ENCODE measurements at regions not wholly inside any gene's neighbourhood (a gene's known extent, or its start where the extent isn't known, plus 50 kb on each side); places are given as distances from the start of the nearest gene placed in this dataset.

DNA sequence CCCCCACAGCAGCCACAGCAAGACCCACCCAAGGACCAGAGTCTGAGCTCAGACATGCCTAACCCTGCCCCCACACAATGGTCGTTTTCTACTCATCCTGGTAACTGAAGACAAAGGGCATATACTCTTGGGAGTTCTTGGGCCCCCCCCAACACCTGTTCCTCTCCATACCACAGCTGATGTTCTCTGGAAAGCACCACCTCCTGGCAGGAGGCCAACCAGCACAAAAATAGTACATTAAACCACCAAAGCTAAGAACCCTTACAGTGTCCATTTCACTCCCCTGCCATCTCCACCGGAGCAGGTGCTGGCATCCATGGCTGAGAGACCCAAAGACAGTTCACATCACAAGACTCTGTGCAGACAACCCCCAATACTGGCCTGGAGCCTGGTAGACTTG is 80.6 kb upstream of the DAAM1 start:
- dilution Hi-C loops (cut with MboI; ENCODE audit: extremely low pct_ligation_motif_present, low sequenced_read_pairs) = no loop called here
- Histone ChIP-seq H3K4me2 (ENCODE audit: control insufficient read depth, extremely low read depth, insufficient read depth, low read depth, low read length) (no peak overlapping the region), H3K9ac (ENCODE audit: control insufficient read depth, extremely low read depth, insufficient read depth, low read length) (no peak overlapping the region), H3K4me1 (ENCODE audit: control insufficient read depth, extremely low read depth, insufficient read depth, low read length) (no peaks in the 10 kb centered on the region), H2AFZ (ENCODE audit: control insufficient read depth, low read length) (no peak overlapping the region), H3K9me3 (ENCODE audit: control insufficient read depth, low read depth, low read length) (no peaks in the 10 kb centered on the region), H3K27ac (ENCODE audit: control insufficient read depth, insufficient read depth, low read length) (no peak overlapping the region), H3K9me1 (ENCODE audit: control insufficient read depth, extremely low read depth, insufficient read depth, low read length) (no peaks in the 10 kb centered on the region), H4K20me1 (ENCODE audit: control insufficient read depth, extremely low read depth, insufficient read depth, low read length) (no peaks in the 10 kb centered on the region), H3K36me3 (ENCODE audit: control insufficient read depth in 2 of 2, extremely low read depth in 1 of 2, insufficient read depth in 2 of 2, low read length in 2 of 2) (no peaks in the 10 kb centered on the region), H3K4me3 (ENCODE audit: control insufficient read depth in 2 of 3, extremely low read depth in 1 of 3, insufficient read depth in 2 of 3, low read depth in 1 of 3, low read length in 3 of 3) (no peak overlapping the region), H3K79me2 (ENCODE audit: control insufficient read depth, insufficient read depth, low read length) (no peaks in the 10 kb centered on the region), H3K27me3 (ENCODE audit: control insufficient read depth, extremely low read depth, insufficient read depth, low read length) (no peaks in the 10 kb centered on the region)
- TF ChIP-seq EZH2 (IDR thresholded peaks at IDR 0.05; ENCODE audit: low read length) = no peak
- TF ChIP-seq, protein P1, sequence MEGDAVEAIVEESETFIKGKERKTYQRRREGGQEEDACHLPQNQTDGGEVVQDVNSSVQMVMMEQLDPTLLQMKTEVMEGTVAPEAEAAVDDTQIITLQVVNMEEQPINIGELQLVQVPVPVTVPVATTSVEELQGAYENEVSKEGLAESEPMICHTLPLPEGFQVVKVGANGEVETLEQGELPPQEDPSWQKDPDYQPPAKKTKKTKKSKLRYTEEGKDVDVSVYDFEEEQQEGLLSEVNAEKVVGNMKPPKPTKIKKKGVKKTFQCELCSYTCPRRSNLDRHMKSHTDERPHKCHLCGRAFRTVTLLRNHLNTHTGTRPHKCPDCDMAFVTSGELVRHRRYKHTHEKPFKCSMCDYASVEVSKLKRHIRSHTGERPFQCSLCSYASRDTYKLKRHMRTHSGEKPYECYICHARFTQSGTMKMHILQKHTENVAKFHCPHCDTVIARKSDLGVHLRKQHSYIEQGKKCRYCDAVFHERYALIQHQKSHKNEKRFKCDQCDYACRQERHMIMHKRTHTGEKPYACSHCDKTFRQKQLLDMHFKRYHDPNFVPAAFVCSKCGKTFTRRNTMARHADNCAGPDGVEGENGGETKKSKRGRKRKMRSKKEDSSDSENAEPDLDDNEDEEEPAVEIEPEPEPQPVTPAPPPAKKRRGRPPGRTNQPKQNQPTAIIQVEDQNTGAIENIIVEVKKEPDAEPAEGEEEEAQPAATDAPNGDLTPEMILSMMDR (optimal IDR thresholded peaks at IDR 0.05 in 1 of 3, IDR thresholded peaks at IDR 0.05 in 1 of 3, conservative IDR thresholded peaks at IDR 0.05 in 1 of 3; ENCODE audit: extremely low read depth in 1 of 3, insufficient read depth in 2 of 3, low read length in 3 of 3) = no peak
- DNase-seq (ENCODE audit: low read depth, low spot score) (no peak), FAIRE-seq (no peak)

DNA sequence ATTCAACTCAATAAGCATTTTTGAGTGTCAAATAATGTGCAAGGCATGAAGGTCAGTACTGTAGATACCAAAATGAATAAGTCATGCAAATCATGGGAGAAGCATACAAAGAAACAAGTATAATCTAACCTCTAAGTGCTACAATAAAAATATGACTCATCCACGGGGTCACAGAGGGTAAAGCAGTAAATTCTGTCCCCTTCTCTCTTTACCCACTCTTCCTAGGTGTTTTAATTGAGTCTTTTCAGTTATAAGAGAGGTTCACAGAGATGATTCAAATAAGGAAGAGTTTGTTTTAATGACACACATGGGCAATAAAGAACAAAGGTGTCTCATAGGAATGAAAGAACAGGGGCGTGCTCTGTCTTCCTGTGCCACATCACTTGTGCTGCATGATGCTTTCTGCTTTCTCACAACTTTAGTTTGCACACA is 71.5 kb upstream of the DAAM1 start:
- Histone ChIP-seq H4K20me1 (ENCODE audit: control insufficient read depth, extremely low read depth, insufficient read depth, low read length) (no peaks in the 10 kb centered on the region), H2AFZ (ENCODE audit: control insufficient read depth, low read length) (no peak overlapping the region), H3K9ac (ENCODE audit: control insufficient read depth, extremely low read depth, insufficient read depth, low read length) (no peak overlapping the region), H3K27me3 (ENCODE audit: control insufficient read depth, extremely low read depth, insufficient read depth, low read length) (no peaks in the 10 kb centered on the region), H3K4me2 (ENCODE audit: control insufficient read depth, extremely low read depth, insufficient read depth, low read depth, low read length) (no peak overlapping the region), H3K4me1 (ENCODE audit: control insufficient read depth, extremely low read depth, insufficient read depth, low read length) (no peaks in the 10 kb centered on the region), H3K9me1 (ENCODE audit: control insufficient read depth, extremely low read depth, insufficient read depth, low read length) (no peaks in the 10 kb centered on the region), H3K4me3 (ENCODE audit: control insufficient read depth in 2 of 3, extremely low read depth in 1 of 3, insufficient read depth in 2 of 3, low read depth in 1 of 3, low read length in 3 of 3) (no peak overlapping the region), H3K27ac (ENCODE audit: control insufficient read depth, insufficient read depth, low read length) (no peak overlapping the region), H3K9me3 (ENCODE audit: control insufficient read depth, low read depth, low read length) (no peaks in the 10 kb centered on the region), H3K79me2 (ENCODE audit: control insufficient read depth, insufficient read depth, low read length) (no peaks in the 10 kb centered on the region), H3K36me3 (ENCODE audit: control insufficient read depth in 2 of 2, extremely low read depth in 1 of 2, insufficient read depth in 2 of 2, low read length in 2 of 2) (no peaks in the 10 kb centered on the region)
- DNase-seq (ENCODE audit: low read depth, low spot score) = no peak
- no peak for TF ChIP-seq EZH2 (IDR thresholded peaks at IDR 0.05; ENCODE audit: low read length)
- TF ChIP-seq, protein P1 (optimal IDR thresholded peaks at IDR 0.05 in 1 of 3, IDR thresholded peaks at IDR 0.05 in 1 of 3, conservative IDR thresholded peaks at IDR 0.05 in 1 of 3; ENCODE audit: extremely low read depth in 1 of 3, insufficient read depth in 2 of 3, low read length in 3 of 3) = no peak
- FAIRE-seq = no peak
- dilution Hi-C loops (cut with MboI; ENCODE audit: extremely low pct_ligation_motif_present, low sequenced_read_pairs) = no loop called here

Data from keratinocyte (primary cell).